HFFc6 (cell line): ENCODE measurements at regions not wholly inside any gene's neighbourhood (a gene's known extent, or its start where the extent isn't known, plus 50 kb on each side); places are given as distances from the start of the nearest gene placed in this dataset.

Experiments
- DNase-seq: peaks from one replicate; pipeline ENCODE4 v3.0.0-alpha.2; 2018
- H3K27ac Mint-ChIP-seq: 2 replicates; pipeline ENCODE4 v1.8.0; 2020; ENCODE audit warnings: mild to moderate bottlenecking, mixed read lengths
- H3K27me3 Mint-ChIP-seq: 2 replicates; pipeline ENCODE4 v1.8.0; 2021; ENCODE audit warnings: mild to moderate bottlenecking, moderate library complexity, mixed read lengths; ENCODE audit not compliant: insufficient read depth
- H3K36me3 Mint-ChIP-seq: 2 replicates; pipeline ENCODE4 v1.8.0; 2021; ENCODE audit warnings: low read depth, mixed read lengths
- H3K4me1 Mint-ChIP-seq: 2 replicates; pipeline ENCODE4 v1.8.0; 2020; ENCODE audit warnings: low read depth, mixed read lengths
- H3K4me3 Mint-ChIP-seq: 2 replicates; pipeline ENCODE4 v1.8.0; 2020; ENCODE audit warnings: mild to moderate bottlenecking, moderate library complexity, mixed read lengths
- H3K9me3 Mint-ChIP-seq: 2 replicates; pipeline ENCODE4 v1.8.0; 2020; ENCODE audit warnings: mild to moderate bottlenecking, mixed read lengths
- TF ChIP-seq, protein P1 (sequence below): fragments of 200-600 bp; sonication (generic); IDR thresholded peaks from 2 replicates; pipeline ENCODE4 v1.5.0; 2021; ENCODE audit warnings: antibody characterized with exemption, mild to moderate bottlenecking

DNA sequence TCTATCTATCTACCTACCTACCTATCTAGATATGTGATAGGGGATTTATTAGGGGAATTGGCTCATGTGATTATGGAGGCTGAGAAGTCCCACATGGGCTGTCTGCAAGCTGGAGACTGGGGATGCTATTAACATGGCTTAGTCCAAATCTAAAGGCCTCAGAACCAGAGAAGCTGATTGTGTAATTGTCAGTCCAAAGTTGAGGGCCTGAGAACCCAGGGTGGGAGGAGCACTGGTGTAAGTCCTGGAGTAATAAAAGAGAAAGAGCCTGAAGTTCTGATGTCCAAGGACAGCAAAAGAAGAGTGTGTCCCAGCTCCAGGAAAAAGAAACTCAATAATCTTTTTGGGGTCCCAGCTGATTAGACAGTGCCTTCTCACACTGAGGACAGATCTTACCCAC lies 98.5 kb upstream of the SEL1L start:
- Mint-ChIP-seq H3K27me3 (no peaks in the 10 kb centered on the region; the same call in 1 of the 2 replicates), H3K4me1 (no peaks in the 10 kb centered on the region), H3K9me3 (peaks cover 32% of the 10 kb centered on the region), H3K36me3 (0 out of 2 replicates have a peak, but pooled peaks cover 3% of the 10 kb centered on the region), H3K4me3 (no peak overlapping the region), H3K27ac (no peak overlapping the region)
- TF ChIP-seq, protein P1, sequence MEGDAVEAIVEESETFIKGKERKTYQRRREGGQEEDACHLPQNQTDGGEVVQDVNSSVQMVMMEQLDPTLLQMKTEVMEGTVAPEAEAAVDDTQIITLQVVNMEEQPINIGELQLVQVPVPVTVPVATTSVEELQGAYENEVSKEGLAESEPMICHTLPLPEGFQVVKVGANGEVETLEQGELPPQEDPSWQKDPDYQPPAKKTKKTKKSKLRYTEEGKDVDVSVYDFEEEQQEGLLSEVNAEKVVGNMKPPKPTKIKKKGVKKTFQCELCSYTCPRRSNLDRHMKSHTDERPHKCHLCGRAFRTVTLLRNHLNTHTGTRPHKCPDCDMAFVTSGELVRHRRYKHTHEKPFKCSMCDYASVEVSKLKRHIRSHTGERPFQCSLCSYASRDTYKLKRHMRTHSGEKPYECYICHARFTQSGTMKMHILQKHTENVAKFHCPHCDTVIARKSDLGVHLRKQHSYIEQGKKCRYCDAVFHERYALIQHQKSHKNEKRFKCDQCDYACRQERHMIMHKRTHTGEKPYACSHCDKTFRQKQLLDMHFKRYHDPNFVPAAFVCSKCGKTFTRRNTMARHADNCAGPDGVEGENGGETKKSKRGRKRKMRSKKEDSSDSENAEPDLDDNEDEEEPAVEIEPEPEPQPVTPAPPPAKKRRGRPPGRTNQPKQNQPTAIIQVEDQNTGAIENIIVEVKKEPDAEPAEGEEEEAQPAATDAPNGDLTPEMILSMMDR, result no peak
- DNase-seq, result no peak

DNA sequence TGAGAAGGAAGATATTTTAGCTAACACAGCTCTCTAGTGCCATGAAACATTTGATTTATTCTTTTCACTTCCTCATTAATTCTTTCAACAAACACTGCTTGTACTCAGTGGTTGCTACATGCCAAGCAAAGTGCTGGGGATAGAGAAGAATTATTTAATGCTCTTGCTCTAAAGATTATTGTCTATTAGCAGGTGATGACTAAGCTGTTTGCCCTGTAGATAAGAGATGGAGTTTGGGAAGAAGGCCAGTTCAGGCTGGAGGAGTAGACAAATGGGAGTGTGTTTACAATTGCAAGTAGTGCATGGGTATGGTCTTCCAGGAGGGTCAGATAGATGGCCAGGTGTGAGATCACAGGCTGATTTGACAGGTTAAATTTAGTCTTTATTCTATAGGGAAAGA lies 99.8 kb upstream of the SEL1L start:
- H3K27ac Mint-ChIP-seq, result no peak overlapping the region

DNA sequence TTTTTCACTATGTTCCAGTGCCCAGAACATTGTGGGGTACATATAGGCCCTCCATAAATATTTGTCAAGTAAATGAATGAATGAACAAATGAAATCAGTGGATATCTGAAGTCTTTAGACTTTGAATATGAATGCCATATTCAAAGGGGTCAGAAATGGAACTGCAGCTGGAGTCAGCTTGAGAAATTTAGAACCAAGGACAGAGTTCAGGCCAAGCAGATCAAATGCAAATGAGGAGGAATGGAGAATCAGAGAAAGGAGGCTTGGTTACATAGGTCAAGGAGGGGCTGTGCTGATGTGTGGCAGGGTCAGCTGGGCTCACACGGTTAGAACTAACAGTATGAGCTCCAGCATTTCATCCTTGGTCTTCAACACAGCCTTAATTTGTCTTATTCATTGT lies 104.0 kb upstream of the SEL1L start:
- DNase-seq, result no peak
- H3K4me3 Mint-ChIP-seq, result no peak overlapping the region
- TF ChIP-seq, protein P1, result no peak
- no peaks in the 10 kb centered on the region; the same call in 1 of the 2 replicates for H3K27me3 Mint-ChIP-seq
- H3K4me1 Mint-ChIP-seq, result no peaks in the 10 kb centered on the region
- H3K27ac Mint-ChIP-seq, result no peak overlapping the region
- peaks cover 52% of the 10 kb centered on the region for H3K9me3 Mint-ChIP-seq
- H3K36me3 Mint-ChIP-seq, result 0 out of 2 replicates have a peak, but pooled peaks cover 3% of the 10 kb centered on the region

More for the DNA sequence above, 99.8 kb upstream of the SEL1L start:
- DNase-seq, result no peak
- no peaks in the 10 kb centered on the region for H3K4me1 Mint-ChIP-seq
- H3K27me3 Mint-ChIP-seq, result no peaks in the 10 kb centered on the region; the same call in 1 of the 2 replicates
- TF ChIP-seq, protein P1, result no peak
- no peak overlapping the region for H3K4me3 Mint-ChIP-seq
- 0 out of 2 replicates have a peak, but pooled peaks cover 3% of the 10 kb centered on the region for H3K36me3 Mint-ChIP-seq
- peaks cover 37% of the 10 kb centered on the region for H3K9me3 Mint-ChIP-seq

DNA sequence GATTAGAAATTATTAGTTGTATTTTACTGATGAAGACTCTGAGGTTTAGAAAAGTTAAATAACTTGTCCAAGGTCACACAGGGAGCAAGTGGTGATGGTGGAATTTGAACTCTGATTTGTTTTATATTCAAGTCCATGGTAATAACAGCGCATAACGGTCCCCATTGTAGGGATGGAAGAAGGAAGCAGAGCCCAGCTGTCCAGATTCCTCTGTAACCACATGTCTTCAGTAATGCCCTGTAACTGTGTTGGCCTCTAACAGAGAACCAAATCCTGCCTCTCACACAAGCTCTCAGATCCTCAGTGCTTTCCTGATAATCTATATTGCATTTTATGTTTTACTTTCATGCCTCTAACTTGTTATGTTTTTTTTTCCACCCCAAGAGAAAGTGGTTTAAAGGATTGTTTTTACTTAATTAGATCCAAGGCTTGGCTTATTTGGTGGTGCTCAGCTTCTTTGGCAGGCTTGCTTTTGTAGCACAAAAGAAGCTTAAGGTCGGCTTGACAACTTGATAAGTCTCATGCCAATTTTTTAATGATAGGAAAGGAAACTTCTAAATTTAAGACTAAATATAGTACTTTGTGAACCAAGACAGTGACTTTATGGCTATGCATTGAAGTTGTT lies 105.1 kb upstream of the SEL1L start:
- no peaks in the 10 kb centered on the region; the same call in 1 of the 2 replicates for H3K27me3 Mint-ChIP-seq
- no peak for DNase-seq
- peaks cover 8% of the 10 kb centered on the region; the same call in 1 of the 2 replicates for H3K36me3 Mint-ChIP-seq
- TF ChIP-seq, protein P1, result no peak
- no peak overlapping the region for H3K4me3 Mint-ChIP-seq
- H3K9me3 Mint-ChIP-seq, result peaks cover 51% of the 10 kb centered on the region
- H3K4me1 Mint-ChIP-seq, result no peaks in the 10 kb centered on the region
- H3K27ac Mint-ChIP-seq, result no peak overlapping the region

DNA sequence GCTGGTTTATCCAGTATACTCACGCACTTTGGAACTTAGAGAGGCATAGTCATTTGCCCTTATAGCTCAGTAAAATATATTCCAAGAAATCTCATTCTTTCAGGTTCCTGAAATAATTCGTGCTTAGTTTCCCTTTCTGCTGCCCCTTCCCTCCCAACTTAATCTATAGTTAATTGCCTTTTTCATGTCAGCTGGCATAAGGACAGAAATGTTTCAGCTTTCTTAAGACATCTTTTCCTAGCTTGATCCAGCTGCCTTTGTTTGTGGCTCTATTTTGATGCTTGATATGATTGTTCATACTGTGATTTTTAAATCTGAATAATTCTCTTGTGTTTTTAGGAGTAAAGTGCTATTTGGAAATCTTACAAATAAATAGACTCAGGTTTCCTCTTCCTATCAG lies 120.0 kb upstream of the SEL1L start:
- peaks cover 48% of the 10 kb centered on the region for H3K9me3 Mint-ChIP-seq
- H3K36me3 Mint-ChIP-seq, result no peaks in the 10 kb centered on the region; the same call in 1 of the 2 replicates
- H3K27ac Mint-ChIP-seq, result no peak overlapping the region
- no peak for DNase-seq
- TF ChIP-seq, protein P1, result no peak
- H3K4me3 Mint-ChIP-seq, result no peak overlapping the region
- H3K4me1 Mint-ChIP-seq, result no peaks in the 10 kb centered on the region
- no peaks in the 10 kb centered on the region for H3K27me3 Mint-ChIP-seq
